ELR (cell line): ENCODE measurements at regions not wholly inside any gene's neighbourhood (a gene's known extent, or its start where the extent isn't known, plus 50 kb on each side); places are given as distances from the start of the nearest gene placed in this dataset.
A peak's percentile ranks its signal among the peaks of the same experiment; 100 is the strongest.

Experiments used
- DNase-seq: peaks from one replicate; pipeline ENCODE4 v3.0.0-alpha.2; 2015; ENCODE audit warnings: low read depth

- no peak for DNase-seq
These were observed 183.7 kb upstream of the CAMK1G start for GRCh38 chr1:209399800-209400199.

DNA sequence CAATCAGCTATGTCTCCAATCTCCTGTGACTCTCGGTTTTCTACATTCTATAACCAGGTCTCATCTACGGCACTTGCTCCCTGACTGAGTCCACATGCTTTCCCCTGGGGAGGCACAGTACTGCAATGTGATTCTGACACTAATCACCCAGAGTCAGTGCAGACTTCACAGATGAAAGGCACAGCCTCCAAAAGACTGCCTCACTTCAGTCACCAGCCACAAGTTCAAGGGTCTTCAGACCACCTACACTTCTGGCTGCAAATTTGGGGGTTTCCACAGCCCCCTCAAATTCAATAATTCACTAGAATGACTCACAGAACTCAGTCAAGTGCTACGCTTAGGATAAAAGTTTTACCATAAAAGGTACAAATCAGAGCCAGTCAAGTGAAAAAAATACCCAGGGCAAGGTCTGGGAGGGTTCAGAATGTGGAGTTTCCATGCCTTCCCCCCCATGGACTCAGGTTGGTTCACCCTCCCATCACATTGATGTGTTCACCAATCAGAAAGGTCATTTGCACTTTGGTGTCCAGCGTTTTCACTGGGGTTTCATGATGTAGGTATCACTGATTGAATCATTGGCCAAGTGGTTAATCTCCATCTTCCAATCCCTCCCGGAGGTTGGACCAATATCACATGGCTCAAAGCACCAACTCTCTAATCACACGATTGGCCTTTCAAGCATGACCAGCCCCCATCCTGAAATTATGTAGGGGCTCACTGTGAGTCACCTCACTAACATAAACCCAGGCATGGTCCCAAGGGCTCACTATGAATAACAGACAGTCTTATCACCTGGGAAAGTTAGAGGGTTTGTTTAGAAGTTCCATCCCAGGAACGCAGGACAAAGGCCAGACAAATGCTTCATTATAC lies 182.9 kb upstream of the CAMK1G start:
- peak; percentile 14 for DNase-seq

DNA sequence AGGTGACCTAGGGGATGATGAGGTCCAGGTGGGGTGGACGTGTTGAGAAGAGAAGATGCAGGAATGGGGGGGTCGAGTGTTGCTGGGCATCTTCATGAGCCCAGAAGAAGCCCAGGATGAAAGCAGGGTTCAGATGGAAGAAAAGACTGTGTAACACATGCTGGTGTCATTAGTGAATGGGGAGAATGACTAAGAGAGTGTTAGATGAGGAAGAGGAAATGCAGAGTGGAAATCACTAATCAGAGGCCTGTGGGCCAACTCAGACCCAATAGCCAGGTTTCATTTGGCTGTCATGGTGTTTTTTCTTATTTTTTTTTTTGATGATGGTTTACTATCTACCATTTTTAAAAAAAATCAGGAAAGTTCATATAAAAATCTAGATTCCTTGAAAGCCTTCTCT lies 180.8 kb upstream of the CAMK1G start:
- peak; percentile 43 for DNase-seq

- DNase-seq = peak; percentile 75
These were observed 179.6 kb upstream of the CAMK1G start for GRCh38 chr1:209403921-209404320.

GRCh38 chr1:209404577-209404976 lies 178.9 kb upstream of the CAMK1G start:
- peak; percentile 49 for DNase-seq

GRCh38 chr1:209405183-209405814 lies 178.2 kb upstream of the CAMK1G start:
- DNase-seq = peak; percentile 81

GRCh38 chr1:209406168-209406567 lies 177.3 kb upstream of the CAMK1G start:
- peak; percentile 72 for DNase-seq

DNA sequence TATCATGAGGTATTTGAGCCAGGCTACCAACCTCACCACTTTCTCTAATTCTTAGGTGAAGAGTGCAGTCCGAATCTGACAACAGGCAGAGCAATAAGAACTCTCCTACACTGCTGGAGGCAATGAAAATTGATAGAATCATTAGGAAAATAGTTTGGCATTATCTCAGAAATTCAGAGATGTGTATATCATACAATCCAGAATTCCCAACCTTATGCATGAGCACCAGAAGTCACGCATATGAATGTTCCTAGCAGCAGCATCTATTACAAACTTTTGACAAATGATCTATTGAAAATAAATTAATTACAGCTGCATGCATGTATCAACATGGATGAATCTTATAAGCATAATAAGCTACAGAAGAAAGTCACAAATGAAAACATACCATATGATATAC lies 176.9 kb upstream of the CAMK1G start:
- DNase-seq = no peak

GRCh38 chr1:209409780-209410179 lies 173.7 kb upstream of the CAMK1G start:
- peak; percentile 95 for DNase-seq

- DNase-seq = peak; percentile 43
These were observed 172.0 kb upstream of the CAMK1G start for GRCh38 chr1:209411491-209411929.

GRCh38 chr1:209412036-209412435 lies 171.5 kb upstream of the CAMK1G start:
- peak; percentile 52 for DNase-seq

DNA sequence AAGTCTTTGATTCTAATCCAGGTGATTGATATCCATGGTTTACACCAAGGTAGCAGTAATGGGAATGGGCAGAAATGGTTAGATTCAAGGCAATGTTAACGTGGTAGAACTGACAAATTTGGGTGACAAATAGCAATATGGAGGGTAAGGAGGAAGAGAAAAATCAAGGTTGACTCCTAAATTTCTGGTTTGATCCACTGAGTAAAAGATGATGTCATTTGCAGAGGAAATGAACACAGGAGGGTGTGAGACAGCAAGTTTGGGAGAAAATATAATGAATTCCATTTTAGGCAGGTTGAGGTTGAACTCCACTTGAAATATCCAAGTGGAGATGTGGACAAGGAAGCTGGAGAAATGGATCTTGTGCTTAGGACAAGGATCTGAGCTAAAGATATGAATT lies 170.9 kb upstream of the CAMK1G start:
- DNase-seq = no peak

- no peak for DNase-seq
These were observed 170.5 kb upstream of the CAMK1G start for GRCh38 chr1:209413062-209413461.

DNA sequence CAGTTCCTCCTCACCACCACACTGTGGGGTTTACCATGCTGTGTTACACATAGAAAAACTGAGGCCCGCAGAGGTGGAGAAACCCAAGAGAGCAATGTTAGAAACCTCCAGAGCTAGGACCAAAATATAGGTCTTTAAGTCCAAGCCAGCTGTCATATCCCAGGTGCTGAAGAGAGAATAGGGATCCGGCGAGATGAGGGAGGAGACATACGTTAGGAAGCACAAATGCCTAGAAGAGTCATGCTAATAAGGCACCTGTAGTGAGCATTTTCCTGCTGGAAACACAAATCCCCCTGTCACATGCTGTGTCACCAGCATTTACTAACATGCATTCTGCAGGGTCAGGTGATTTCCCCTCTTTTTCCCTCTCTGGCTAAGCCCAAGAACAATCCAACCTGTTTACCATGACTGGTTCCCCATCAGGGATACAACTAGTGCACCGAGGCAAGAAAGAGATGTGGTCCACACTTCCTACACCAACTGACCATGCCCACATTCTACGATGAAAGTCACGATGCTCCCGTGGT lies 168.6 kb upstream of the CAMK1G start:
- no peak for DNase-seq

DNA sequence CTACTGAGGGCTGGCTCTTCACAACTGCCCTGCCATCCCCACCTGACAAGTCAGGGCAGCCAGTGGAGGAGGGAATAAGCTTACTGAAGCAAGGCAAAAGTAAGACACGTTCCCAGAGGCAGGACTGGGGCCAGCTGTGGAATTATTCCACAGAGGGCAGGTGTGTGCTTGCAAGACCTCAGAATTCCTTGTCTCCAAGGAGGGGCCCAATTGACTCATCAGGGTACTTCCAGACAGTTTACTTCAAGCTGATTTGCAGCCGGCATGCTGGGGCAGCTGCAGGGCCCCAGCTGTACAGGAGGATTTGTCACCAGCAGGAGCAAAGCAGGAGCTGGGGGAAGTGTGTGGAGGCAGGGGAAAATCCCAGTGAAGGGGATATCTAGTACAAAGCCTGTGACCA lies 167.5 kb upstream of the CAMK1G start:
- peak; percentile 45 for DNase-seq

- no peak for DNase-seq
These were observed 166.8 kb upstream of the CAMK1G start for GRCh38 chr1:209416716-209417115.

- DNase-seq = no peak
These were observed 165.8 kb upstream of the CAMK1G start for GRCh38 chr1:209417761-209418160.

DNA sequence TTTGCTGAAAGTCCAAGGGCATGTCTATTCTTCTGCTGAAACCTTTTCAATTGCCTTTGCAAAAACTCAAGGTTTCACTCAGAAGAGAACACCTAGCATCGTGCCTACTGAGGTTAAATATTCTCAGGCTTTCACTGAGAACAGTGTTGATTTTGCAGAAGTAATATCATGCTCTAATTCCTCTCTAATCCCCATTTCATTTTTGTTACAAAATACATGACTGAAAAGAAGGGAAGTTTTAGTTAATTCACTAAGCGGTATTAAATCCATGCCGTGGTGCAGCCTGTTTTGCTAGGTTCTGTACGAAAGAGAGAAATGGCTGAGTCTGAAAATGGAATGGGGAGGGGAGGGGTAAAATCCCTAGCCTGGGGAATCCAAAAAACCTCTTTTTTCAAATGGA lies 163.2 kb upstream of the CAMK1G start:
- no peak for DNase-seq

- no peak for DNase-seq
These were observed 162.3 kb upstream of the CAMK1G start for GRCh38 chr1:209421186-209421585.

- DNase-seq = no peak
These were observed 161.4 kb upstream of the CAMK1G start for GRCh38 chr1:209421978-209422680.

DNA sequence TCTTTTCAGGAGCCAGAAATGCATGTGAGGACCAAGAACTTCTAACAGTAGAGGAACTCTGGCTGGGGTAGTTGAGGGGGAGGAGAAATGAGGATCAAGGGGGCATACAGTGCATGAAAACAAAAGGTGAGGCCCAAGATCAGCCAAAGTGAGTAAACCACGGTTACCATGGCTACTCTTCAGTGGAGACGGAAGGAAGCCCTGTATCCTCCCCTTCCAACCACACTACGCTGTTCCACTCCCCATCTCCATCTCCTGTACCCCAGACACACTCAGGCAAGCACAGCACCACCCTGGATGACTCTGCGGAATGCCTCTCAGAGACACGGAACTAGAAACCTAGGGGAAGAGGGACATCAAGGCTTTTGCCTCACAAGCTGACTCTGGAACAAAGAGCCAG lies 157.6 kb upstream of the CAMK1G start:
- DNase-seq = no peak

- no peak for DNase-seq
These were observed 156.2 kb upstream of the CAMK1G start for GRCh38 chr1:209427277-209427676.

DNA sequence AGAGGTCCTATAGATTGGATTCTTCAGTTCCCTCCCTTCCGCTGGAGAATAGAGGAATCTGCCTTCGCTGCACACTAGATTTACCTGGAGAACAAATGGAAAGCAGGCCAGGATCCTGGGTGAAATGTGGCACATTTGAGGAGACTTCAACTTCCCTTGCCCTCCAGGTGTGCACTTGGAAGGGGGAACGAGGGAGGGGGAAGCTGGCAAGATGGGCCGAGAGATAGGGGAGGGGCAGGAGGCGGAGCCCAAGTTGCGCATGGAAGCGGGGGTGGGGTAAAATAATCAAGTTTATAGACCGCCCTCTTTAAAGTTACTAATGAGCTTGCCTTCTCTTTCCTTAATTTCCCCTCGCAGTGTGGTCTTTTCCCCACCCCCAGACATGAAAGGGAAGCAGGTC lies 155.7 kb upstream of the CAMK1G start:
- DNase-seq = no peak
